Rectal smooth muscle tissue (tissue), 1 donor: ENCODE measurements at regions not wholly inside any gene's neighbourhood (a gene's known extent, or its start where the extent isn't known, plus 50 kb on each side); places are given as distances from the start of the nearest gene placed in this dataset.

Source experiments
- H3K27ac ChIP-seq: one replicate; pipeline ENCODE4 v1.7.0; 2013; ENCODE audit warnings: low read depth, low read length, inconsistent platforms
- H3K27me3 ChIP-seq: one replicate; pipeline ENCODE4 v1.7.0; 2013; ENCODE audit warnings: low read length; ENCODE audit not compliant: control insufficient read depth, insufficient read depth
- H3K36me3 ChIP-seq: one replicate; pipeline ENCODE4 v1.7.0; 2013; ENCODE audit warnings: low read length; ENCODE audit not compliant: control insufficient read depth, insufficient read depth
- H3K4me1 ChIP-seq: one replicate; pipeline ENCODE4 v1.7.0; 2013; ENCODE audit warnings: low read length; ENCODE audit not compliant: control insufficient read depth, insufficient read depth
- H3K4me3 ChIP-seq: one replicate; pipeline ENCODE4 v1.7.0; 2013; ENCODE audit warnings: low read length
- H3K9ac ChIP-seq: one replicate; pipeline ENCODE4 v1.7.0; 2013; ENCODE audit warnings: low read length

- Histone ChIP-seq H3K4me3 (no peak overlapping the region), H3K27me3 (no peaks in the 10 kb centered on the region), H3K9ac (no peak overlapping the region), H3K27ac (no peak overlapping the region), H3K4me1 (no peaks in the 10 kb centered on the region), H3K36me3 (no peaks in the 10 kb centered on the region)
Observed at GRCh38 chr3:73743551-73743950, 118.8 kb upstream of the PDZRN3 start.

GRCh38 chr3:73739791-73740453 lies 115.2 kb upstream of the PDZRN3 start:
- no peak overlapping the region for H3K4me3 ChIP-seq
- H3K9ac ChIP-seq, result no peak overlapping the region
- no peaks in the 10 kb centered on the region for H3K4me1 ChIP-seq
- H3K36me3 ChIP-seq, result no peaks in the 10 kb centered on the region
- no peaks in the 10 kb centered on the region for H3K27me3 ChIP-seq
- H3K27ac ChIP-seq, result no peak overlapping the region

- no peak overlapping the region for H3K9ac ChIP-seq
- no peaks in the 10 kb centered on the region for H3K4me1 ChIP-seq
- no peak overlapping the region for H3K27ac ChIP-seq
- no peak overlapping the region for H3K4me3 ChIP-seq
- no peaks in the 10 kb centered on the region for H3K36me3 ChIP-seq
- no peaks in the 10 kb centered on the region for H3K27me3 ChIP-seq
Observed at GRCh38 chr3:73738711-73739110, 114.0 kb upstream of the PDZRN3 start.

- H3K36me3 ChIP-seq, result no peaks in the 10 kb centered on the region
- H3K9ac ChIP-seq, result no peak overlapping the region
- no peak overlapping the region for H3K4me3 ChIP-seq
- no peak overlapping the region for H3K27ac ChIP-seq
- H3K4me1 ChIP-seq, result peaks cover 4% of the 10 kb centered on the region
- H3K27me3 ChIP-seq, result no peaks in the 10 kb centered on the region
Observed at GRCh38 chr3:73734211-73735089, 109.7 kb upstream of the PDZRN3 start.

GRCh38 chr3:73733746-73734145 lies 109.0 kb upstream of the PDZRN3 start:
- Histone ChIP-seq H3K9ac (no peak overlapping the region), H3K27ac (no peak overlapping the region), H3K36me3 (no peaks in the 10 kb centered on the region), H3K4me1 (peaks cover 4% of the 10 kb centered on the region), H3K4me3 (no peak overlapping the region), H3K27me3 (no peaks in the 10 kb centered on the region)

- Histone ChIP-seq H3K27ac (no peak overlapping the region), H3K27me3 (no peaks in the 10 kb centered on the region), H3K4me3 (no peak overlapping the region), H3K4me1 (peaks cover 20% of the 10 kb centered on the region), H3K36me3 (no peaks in the 10 kb centered on the region), H3K9ac (no peak overlapping the region)
Observed at GRCh38 chr3:73729969-73730440, 105.3 kb upstream of the PDZRN3 start.

GRCh38 chr3:73727854-73728253 lies 103.1 kb upstream of the PDZRN3 start:
- peak overlapping the region; percentile 85 for H3K27ac ChIP-seq
- H3K4me1 ChIP-seq, result peaks cover 16% of the 10 kb centered on the region
- H3K9ac ChIP-seq, result no peak overlapping the region

GRCh38 chr3:73727117-73727821 lies 102.5 kb upstream of the PDZRN3 start:
- no peaks in the 10 kb centered on the region for H3K36me3 ChIP-seq
- no peaks in the 10 kb centered on the region for H3K27me3 ChIP-seq
- peak overlapping the region; percentile 85 for H3K27ac ChIP-seq
- H3K4me1 ChIP-seq, result peaks cover 16% of the 10 kb centered on the region
- H3K4me3 ChIP-seq, result no peak overlapping the region
- H3K9ac ChIP-seq, result no peak overlapping the region

More at GRCh38 chr3:73727854-73728253, 103.1 kb upstream of the PDZRN3 start:
- no peak overlapping the region for H3K4me3 ChIP-seq
- H3K36me3 ChIP-seq, result no peaks in the 10 kb centered on the region
- H3K27me3 ChIP-seq, result no peaks in the 10 kb centered on the region

GRCh38 chr3:73723596-73723995 lies 98.9 kb upstream of the PDZRN3 start:
- H3K36me3 ChIP-seq, result no peaks in the 10 kb centered on the region
- H3K9ac ChIP-seq, result no peak overlapping the region
- H3K27me3 ChIP-seq, result no peaks in the 10 kb centered on the region
- H3K4me3 ChIP-seq, result no peak overlapping the region
- no peak overlapping the region for H3K27ac ChIP-seq
- peaks cover 32% of the 10 kb centered on the region for H3K4me1 ChIP-seq

GRCh38 chr3:73719861-73720260 lies 95.1 kb upstream of the PDZRN3 start:
- Histone ChIP-seq H3K9ac (no peak overlapping the region), H3K27ac (peak overlapping the region; percentile 54)

GRCh38 chr3:73719413-73719851 lies 94.7 kb upstream of the PDZRN3 start:
- peak overlapping the region; percentile 31 for H3K4me3 ChIP-seq
- H3K4me1 ChIP-seq, result peaks cover 21% of the 10 kb centered on the region
- no peak overlapping the region for H3K9ac ChIP-seq
- no peaks in the 10 kb centered on the region for H3K27me3 ChIP-seq
- peak overlapping the region; percentile 54 for H3K27ac ChIP-seq
- no peaks in the 10 kb centered on the region for H3K36me3 ChIP-seq

More at GRCh38 chr3:73719861-73720260, 95.1 kb upstream of the PDZRN3 start:
- Histone ChIP-seq H3K27me3 (no peaks in the 10 kb centered on the region), H3K36me3 (no peaks in the 10 kb centered on the region), H3K4me1 (peaks cover 21% of the 10 kb centered on the region), H3K4me3 (peak overlapping the region; percentile 31)
